ENCODE measurements at regions not wholly inside any gene's neighbourhood (a gene's known extent, or its start where the extent isn't known, plus 50 kb on each side); places are given as distances from the start of the nearest gene placed in this dataset.

- no peaks in the 10 kb centered on the region for H3K4me1 ChIP-seq (ENCODE audit: insufficient read depth, low read length)
Observed at GRCh38 chr7:35893649-35894048, 92.8 kb downstream of the SEPTIN7 start.

More at GRCh38 chr7:35893649-35894048, 92.8 kb downstream of the SEPTIN7 start:
- no peak overlapping the region for H4K5ac ChIP-seq (ENCODE audit: insufficient read length, low read depth, low read length)
- H3K9me3 ChIP-seq (ENCODE audit: control insufficient read depth, low read depth, low read length), result no peaks in the 10 kb centered on the region
- Mint-ChIP-seq H3K4me3 (no peak overlapping the region), H3K9me3 (no peaks in the 10 kb centered on the region), H3K27me3 (ENCODE audit: low read depth) (no peaks in the 10 kb centered on the region), H3K27ac (no peak overlapping the region), H3K4me1 (no peaks in the 10 kb centered on the region), H3K36me3 (ENCODE audit: insufficient read depth in 1 of 3, low read depth in 3 of 3) (peaks cover 8 to 29% (median 22%) of the 10 kb centered on the region in 3 experiments; a peak in 6 of 7 replicates)
- H2BK12ac ChIP-seq (ENCODE audit: insufficient read length, low read depth, low read length), result no peak overlapping the region
- H3K27me3 ChIP-seq (ENCODE audit: insufficient read depth, low read length), result no peaks in the 10 kb centered on the region
- no peak overlapping the region for H3K14ac ChIP-seq (ENCODE audit: insufficient read depth, low read length)
- no peak overlapping the region for H3K18ac ChIP-seq (ENCODE audit: insufficient read length, low read depth, low read length)
- no peak overlapping the region for H3K23ac ChIP-seq (ENCODE audit: insufficient read length, low read depth, low read length)
- H4K20me1 ChIP-seq (ENCODE audit: control insufficient read depth, insufficient read depth, insufficient read length), result no peaks in the 10 kb centered on the region
- H2AK5ac ChIP-seq (ENCODE audit: insufficient read length, low read length), result no peak overlapping the region
- no peak overlapping the region for H3K27ac ChIP-seq (ENCODE audit: insufficient read length, low read depth, low read length)
- H2BK20ac ChIP-seq (ENCODE audit: low read depth, low read length, poor library complexity, severe bottlenecking), result no peak overlapping the region
- no peak overlapping the region for H3K56ac ChIP-seq (ENCODE audit: insufficient read length, low read depth, low read length)
- no peaks in the 10 kb centered on the region for H3K79me2 ChIP-seq (ENCODE audit: insufficient read depth, low read length)
- TF ChIP-seq, protein P1, sequence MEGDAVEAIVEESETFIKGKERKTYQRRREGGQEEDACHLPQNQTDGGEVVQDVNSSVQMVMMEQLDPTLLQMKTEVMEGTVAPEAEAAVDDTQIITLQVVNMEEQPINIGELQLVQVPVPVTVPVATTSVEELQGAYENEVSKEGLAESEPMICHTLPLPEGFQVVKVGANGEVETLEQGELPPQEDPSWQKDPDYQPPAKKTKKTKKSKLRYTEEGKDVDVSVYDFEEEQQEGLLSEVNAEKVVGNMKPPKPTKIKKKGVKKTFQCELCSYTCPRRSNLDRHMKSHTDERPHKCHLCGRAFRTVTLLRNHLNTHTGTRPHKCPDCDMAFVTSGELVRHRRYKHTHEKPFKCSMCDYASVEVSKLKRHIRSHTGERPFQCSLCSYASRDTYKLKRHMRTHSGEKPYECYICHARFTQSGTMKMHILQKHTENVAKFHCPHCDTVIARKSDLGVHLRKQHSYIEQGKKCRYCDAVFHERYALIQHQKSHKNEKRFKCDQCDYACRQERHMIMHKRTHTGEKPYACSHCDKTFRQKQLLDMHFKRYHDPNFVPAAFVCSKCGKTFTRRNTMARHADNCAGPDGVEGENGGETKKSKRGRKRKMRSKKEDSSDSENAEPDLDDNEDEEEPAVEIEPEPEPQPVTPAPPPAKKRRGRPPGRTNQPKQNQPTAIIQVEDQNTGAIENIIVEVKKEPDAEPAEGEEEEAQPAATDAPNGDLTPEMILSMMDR (conservative IDR thresholded peaks at IDR 0.05), result no peak
- H4K8ac ChIP-seq (replicated peaks; ENCODE audit: insufficient read length, low read depth, low read length), result no peak overlapping the region
- no peaks in the 10 kb centered on the region for H3K23me2 ChIP-seq (ENCODE audit: insufficient read length, low read depth, low read length, poor library complexity, severe bottlenecking)
- no CpG with 5 or more reads among the region's 1 CpG for WGBS (ENCODE audit: extremely low coverage, insufficient read length, low lambda C conversion rate)
- H3K4me2 ChIP-seq (ENCODE audit: insufficient read depth, insufficient read length, low read length), result no peak overlapping the region
- H3K4ac ChIP-seq (ENCODE audit: low read depth, low read length), result no peak overlapping the region
- no peak overlapping the region for H3T11ph ChIP-seq (ENCODE audit: low read length)
- no peak overlapping the region for H2BK120ac ChIP-seq (ENCODE audit: low read depth, low read length, poor library complexity, severe bottlenecking)
- no peak overlapping the region for H2BK15ac ChIP-seq (ENCODE audit: low read depth, low read length)
- no peak overlapping the region for H2AFZ ChIP-seq (ENCODE audit: low read length)
- H4K91ac ChIP-seq (ENCODE audit: insufficient read length, low read depth, low read length), result no peak overlapping the region
- no peak overlapping the region for H2BK5ac ChIP-seq (ENCODE audit: insufficient read length, low read length)
- H3K9ac ChIP-seq (ENCODE audit: extremely low read depth, insufficient read length, low read length), result no peak overlapping the region
- no peaks in the 10 kb centered on the region for H3K79me1 ChIP-seq (ENCODE audit: insufficient read depth, low read depth, low read length, poor library complexity, severe bottlenecking)
- no peak for DNase-seq
